ENCODE measurements at regions not wholly inside any gene's neighbourhood (a gene's known extent, or its start where the extent isn't known, plus 50 kb on each side); places are given as distances from the start of the nearest gene placed in this dataset.
"Not testable (repeated sequence)": the region's sequence is repeated elsewhere in the genome, so short reads cannot be mapped to it uniquely, and the experiment has no call there.

GRCh38 chr17:52606098-52606497 is 447.6 kb upstream of the CA10 start:
- no peaks in the 10 kb centered on the region for H3K36me3 Mint-ChIP-seq (ENCODE audit: low read depth)
- no peaks in the 10 kb centered on the region for H3K4me1 Mint-ChIP-seq
- ATAC-seq (no peak), DNase-seq (no peak)
- H3K27me3 Mint-ChIP-seq, result no peaks in the 10 kb centered on the region
- no peak overlapping the region for H3K27ac Mint-ChIP-seq
- H3K4me3 Mint-ChIP-seq, result no peak overlapping the region
- no peaks in the 10 kb centered on the region for H3K9me3 Mint-ChIP-seq

GRCh38 chr17:52604105-52604504 is 445.6 kb upstream of the CA10 start:
- no peaks in the 10 kb centered on the region for H3K9me3 Mint-ChIP-seq
- no peaks in the 10 kb centered on the region for H3K36me3 Mint-ChIP-seq (ENCODE audit: low read depth)
- no peak overlapping the region for H3K4me3 Mint-ChIP-seq
- H3K4me1 Mint-ChIP-seq, result no peaks in the 10 kb centered on the region
- no peak overlapping the region for H3K27ac Mint-ChIP-seq
- DNase-seq (no peak), ATAC-seq (no peak)
- no peaks in the 10 kb centered on the region for H3K27me3 Mint-ChIP-seq

GRCh38 chr17:52597452-52598215 is 439.1 kb upstream of the CA10 start:
- not testable (repeated sequence) for H3K4me3 Mint-ChIP-seq; H3K4me1 Mint-ChIP-seq; H3K36me3 Mint-ChIP-seq (ENCODE audit: low read depth); ATAC-seq; H3K27ac Mint-ChIP-seq; H3K27me3 Mint-ChIP-seq; DNase-seq
- peaks cover 10% of the 10 kb centered on the region for H3K9me3 Mint-ChIP-seq

GRCh38 chr17:52594516-52594915 is 436.0 kb upstream of the CA10 start:
- H3K27me3 Mint-ChIP-seq, result no peaks in the 10 kb centered on the region
- no peak overlapping the region for H3K27ac Mint-ChIP-seq
- H3K9me3 Mint-ChIP-seq, result peaks cover 24% of the 10 kb centered on the region
- DNase-seq (no peak), ATAC-seq (no peak)
- no peak overlapping the region for H3K4me3 Mint-ChIP-seq
- no peaks in the 10 kb centered on the region for H3K4me1 Mint-ChIP-seq
- no peaks in the 10 kb centered on the region for H3K36me3 Mint-ChIP-seq (ENCODE audit: low read depth)

GRCh38 chr17:52546990-52547389 is 388.5 kb upstream of the CA10 start:
- Mint-ChIP-seq H3K27me3 (no peaks in the 10 kb centered on the region), H3K27ac (no peak overlapping the region)

GRCh38 chr17:52546493-52546892 is 388.0 kb upstream of the CA10 start:
- Mint-ChIP-seq H3K36me3 (ENCODE audit: low read depth) (no peaks in the 10 kb centered on the region), H3K27ac (no peak overlapping the region), H3K4me1 (no peaks in the 10 kb centered on the region), H3K27me3 (no peaks in the 10 kb centered on the region), H3K4me3 (no peak overlapping the region), H3K9me3 (peaks cover 7% of the 10 kb centered on the region)
- DNase-seq, result no peak
- no peak for ATAC-seq

More at GRCh38 chr17:52546990-52547389, 388.5 kb upstream of the CA10 start:
- no peaks in the 10 kb centered on the region for H3K36me3 Mint-ChIP-seq (ENCODE audit: low read depth)
- H3K4me3 Mint-ChIP-seq, result no peak overlapping the region
- ATAC-seq (no peak), DNase-seq (no peak)
- H3K4me1 Mint-ChIP-seq, result no peaks in the 10 kb centered on the region
- peaks cover 10% of the 10 kb centered on the region for H3K9me3 Mint-ChIP-seq

GRCh38 chr17:52537421-52537820 is 378.9 kb upstream of the CA10 start:
- H3K4me3 Mint-ChIP-seq, result no peak overlapping the region
- H3K27me3 Mint-ChIP-seq, result no peaks in the 10 kb centered on the region
- DNase-seq (no peak), ATAC-seq (no peak)
- no peaks in the 10 kb centered on the region for H3K9me3 Mint-ChIP-seq
- H3K36me3 Mint-ChIP-seq (ENCODE audit: low read depth), result no peaks in the 10 kb centered on the region
- H3K4me1 Mint-ChIP-seq, result no peaks in the 10 kb centered on the region
- no peak overlapping the region for H3K27ac Mint-ChIP-seq

- DNase-seq (no peak), ATAC-seq (no peak)
- Mint-ChIP-seq H3K27ac (no peak overlapping the region), H3K27me3 (no peaks in the 10 kb centered on the region), H3K4me3 (no peak overlapping the region), H3K9me3 (no peaks in the 10 kb centered on the region), H3K4me1 (no peaks in the 10 kb centered on the region), H3K36me3 (ENCODE audit: low read depth) (no peaks in the 10 kb centered on the region)
These were observed 378.0 kb upstream of the CA10 start for GRCh38 chr17:52536489-52536888.

- Mint-ChIP-seq H3K4me1 (no peaks in the 10 kb centered on the region), H3K36me3 (ENCODE audit: low read depth) (no peaks in the 10 kb centered on the region), H3K27ac (no peak overlapping the region), H3K4me3 (no peak overlapping the region), H3K9me3 (no peaks in the 10 kb centered on the region), H3K27me3 (no peaks in the 10 kb centered on the region)
- DNase-seq, result no peak
- ATAC-seq, result no peak
These were observed 373.9 kb upstream of the CA10 start for GRCh38 chr17:52532373-52532772.

- no peak overlapping the region for H3K4me3 Mint-ChIP-seq
- H3K36me3 Mint-ChIP-seq (ENCODE audit: low read depth), result peaks cover 2% of the 10 kb centered on the region
- H3K27ac Mint-ChIP-seq, result no peak overlapping the region
These were observed 365.7 kb upstream of the CA10 start for GRCh38 chr17:52524096-52524637.

GRCh38 chr17:52517176-52517575 is 358.7 kb upstream of the CA10 start:
- H3K36me3 Mint-ChIP-seq (ENCODE audit: low read depth), result no peaks in the 10 kb centered on the region
- DNase-seq (no peak), ATAC-seq (no peak)
- H3K4me3 Mint-ChIP-seq, result no peak overlapping the region
- H3K4me1 Mint-ChIP-seq, result no peaks in the 10 kb centered on the region
- H3K27me3 Mint-ChIP-seq, result no peaks in the 10 kb centered on the region
- peaks cover 6% of the 10 kb centered on the region for H3K9me3 Mint-ChIP-seq
- H3K27ac Mint-ChIP-seq, result no peak overlapping the region

More at GRCh38 chr17:52524096-52524637, 365.7 kb upstream of the CA10 start:
- DNase-seq (no peak), ATAC-seq (no peak)
- Mint-ChIP-seq H3K4me1 (no peaks in the 10 kb centered on the region), H3K27me3 (no peaks in the 10 kb centered on the region), H3K9me3 (peaks cover 13% of the 10 kb centered on the region)

GRCh38 chr17:52515927-52516326 is 357.4 kb upstream of the CA10 start:
- no peak for ATAC-seq
- Mint-ChIP-seq H3K4me3 (no peak overlapping the region), H3K4me1 (no peaks in the 10 kb centered on the region), H3K36me3 (ENCODE audit: low read depth) (no peaks in the 10 kb centered on the region), H3K27me3 (no peaks in the 10 kb centered on the region), H3K9me3 (peaks cover 4% of the 10 kb centered on the region), H3K27ac (no peak overlapping the region)
- DNase-seq, result no peak

- Mint-ChIP-seq H3K4me1 (no peaks in the 10 kb centered on the region), H3K36me3 (ENCODE audit: low read depth) (no peaks in the 10 kb centered on the region), H3K9me3 (peaks cover 24% of the 10 kb centered on the region), H3K4me3 (no peak overlapping the region), H3K27ac (no peak overlapping the region), H3K27me3 (no peaks in the 10 kb centered on the region)
- ATAC-seq, result no peak
- DNase-seq, result no peak
These were observed 347.1 kb upstream of the CA10 start for GRCh38 chr17:52505601-52506000.

- DNase-seq (no peak), ATAC-seq (no peak)
- Mint-ChIP-seq H3K4me1 (no peaks in the 10 kb centered on the region), H3K36me3 (ENCODE audit: low read depth) (no peaks in the 10 kb centered on the region), H3K4me3 (no peak overlapping the region), H3K27ac (no peak overlapping the region), H3K9me3 (peaks cover 13% of the 10 kb centered on the region), H3K27me3 (no peaks in the 10 kb centered on the region)
These were observed 345.6 kb upstream of the CA10 start for GRCh38 chr17:52504081-52504480.

- Mint-ChIP-seq H3K27ac (no peak overlapping the region), H3K4me1 (no peaks in the 10 kb centered on the region)
These were observed 337.1 kb upstream of the CA10 start for GRCh38 chr17:52495646-52496045.

More at GRCh38 chr17:52495646-52496045, 337.1 kb upstream of the CA10 start:
- DNase-seq (no peak), ATAC-seq (no peak)
- Mint-ChIP-seq H3K36me3 (ENCODE audit: low read depth) (no peaks in the 10 kb centered on the region), H3K27me3 (no peaks in the 10 kb centered on the region), H3K4me3 (no peak overlapping the region), H3K9me3 (peaks cover 5% of the 10 kb centered on the region)
